Left lobe of liver (tissue), 2 donors: ENCODE measurements at regions not wholly inside any gene's neighbourhood (a gene's known extent, or its start where the extent isn't known, plus 50 kb on each side); places are given as distances from the start of the nearest gene placed in this dataset.

Experiments
- ATAC-seq: fragments of 200-7000 bp; cut with Tn5 transposase; one replicate; pipeline ENCODE4 v1.9.1; 2020; ENCODE audit warnings: mild to moderate bottlenecking, moderate library complexity
- DNase-seq: peaks from one replicate; pipeline ENCODE4 v3.0.0-alpha.2; 2020; ENCODE audit warnings: low spot score
- donor health status: DM: no; HTN: no; CAD: no; lungs with moderate emphysema.
- donor health status: DM: no; HTN: yes; CAD: no.

- ATAC-seq, result no peak
These were observed 109.9 kb downstream of the DAD1 start for GRCh38 chr14:22479132-22479531.

GRCh38 chr14:22478670-22479069 lies 110.4 kb downstream of the DAD1 start:
- ATAC-seq (no peak), DNase-seq (no peak)

More at GRCh38 chr14:22479132-22479531, 109.9 kb downstream of the DAD1 start:
- DNase-seq, result no peak

GRCh38 chr14:22478247-22478646 lies 110.8 kb downstream of the DAD1 start:
- ATAC-seq, result no peak
- DNase-seq, result no peak

GRCh38 chr14:22477569-22478194 lies 111.3 kb downstream of the DAD1 start:
- ATAC-seq (no peak), DNase-seq (no peak)

GRCh38 chr14:22476887-22477286 lies 112.1 kb downstream of the DAD1 start:
- ATAC-seq (no peak), DNase-seq (no peak)

GRCh38 chr14:22476005-22476751 lies 112.8 kb downstream of the DAD1 start:
- ATAC-seq (no peak), DNase-seq (no peak)

GRCh38 chr14:22475381-22475780 lies 113.6 kb downstream of the DAD1 start:
- no peak for ATAC-seq

GRCh38 chr14:22474730-22475351 lies 114.2 kb downstream of the DAD1 start:
- no peak for ATAC-seq
- no peak for DNase-seq

More at GRCh38 chr14:22475381-22475780, 113.6 kb downstream of the DAD1 start:
- no peak for DNase-seq

GRCh38 chr14:22472935-22473854 lies 115.8 kb downstream of the DAD1 start:
- DNase-seq, result no peak
- peak; percentile 61 for ATAC-seq

GRCh38 chr14:22472466-22472865 lies 116.6 kb downstream of the DAD1 start:
- DNase-seq (no peak), ATAC-seq (no peak)

- DNase-seq (peak; percentile 52), ATAC-seq (peak; percentile 52)
These were observed 117.4 kb downstream of the DAD1 start for GRCh38 chr14:22471545-22472121.

- DNase-seq (no peak), ATAC-seq (no peak)
These were observed 119.3 kb downstream of the DAD1 start for GRCh38 chr14:22469538-22470303.

GRCh38 chr14:22468830-22469229 lies 120.2 kb downstream of the DAD1 start:
- DNase-seq (no peak), ATAC-seq (no peak)

- ATAC-seq, result no peak
- DNase-seq, result no peak
These were observed 122.5 kb downstream of the DAD1 start for GRCh38 chr14:22466491-22466890.

GRCh38 chr14:22465201-22465840 lies 123.7 kb downstream of the DAD1 start:
- no peak for ATAC-seq
- DNase-seq, result no peak

GRCh38 chr14:22464422-22465142 lies 124.4 kb downstream of the DAD1 start:
- ATAC-seq, result no peak
- no peak for DNase-seq

GRCh38 chr14:22463763-22464173 lies 125.3 kb downstream of the DAD1 start:
- DNase-seq (peak; percentile 48), ATAC-seq (peak; percentile 74)

- no peak for DNase-seq
- ATAC-seq, result no peak
These were observed 126.1 kb downstream of the DAD1 start for GRCh38 chr14:22462923-22463322.
